ENCODE measurements at regions not wholly inside any gene's neighbourhood (a gene's known extent, or its start where the extent isn't known, plus 50 kb on each side); places are given as distances from the start of the nearest gene placed in this dataset.

DNA sequence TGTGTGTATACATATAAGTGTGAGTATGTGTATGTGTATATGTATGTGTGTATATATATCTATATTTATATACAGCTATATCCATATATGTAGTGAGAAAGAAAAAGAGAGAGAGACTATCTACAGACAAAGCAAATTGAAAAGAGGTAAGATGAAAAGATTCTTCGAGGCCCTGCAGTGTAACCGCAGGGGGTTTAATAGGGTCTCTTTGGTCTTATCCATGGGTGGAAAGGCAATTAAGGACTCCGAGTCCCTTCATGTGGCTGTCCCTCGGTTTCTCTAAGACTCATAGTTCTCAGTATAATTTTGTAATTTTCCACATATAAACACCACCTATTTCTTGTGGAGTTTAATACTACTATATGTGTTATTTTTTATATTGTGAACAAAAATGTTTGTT is 50.6 kb upstream of the JAZF1 start:
- DNase-seq, result no peak
- TF ChIP-seq, protein P1, sequence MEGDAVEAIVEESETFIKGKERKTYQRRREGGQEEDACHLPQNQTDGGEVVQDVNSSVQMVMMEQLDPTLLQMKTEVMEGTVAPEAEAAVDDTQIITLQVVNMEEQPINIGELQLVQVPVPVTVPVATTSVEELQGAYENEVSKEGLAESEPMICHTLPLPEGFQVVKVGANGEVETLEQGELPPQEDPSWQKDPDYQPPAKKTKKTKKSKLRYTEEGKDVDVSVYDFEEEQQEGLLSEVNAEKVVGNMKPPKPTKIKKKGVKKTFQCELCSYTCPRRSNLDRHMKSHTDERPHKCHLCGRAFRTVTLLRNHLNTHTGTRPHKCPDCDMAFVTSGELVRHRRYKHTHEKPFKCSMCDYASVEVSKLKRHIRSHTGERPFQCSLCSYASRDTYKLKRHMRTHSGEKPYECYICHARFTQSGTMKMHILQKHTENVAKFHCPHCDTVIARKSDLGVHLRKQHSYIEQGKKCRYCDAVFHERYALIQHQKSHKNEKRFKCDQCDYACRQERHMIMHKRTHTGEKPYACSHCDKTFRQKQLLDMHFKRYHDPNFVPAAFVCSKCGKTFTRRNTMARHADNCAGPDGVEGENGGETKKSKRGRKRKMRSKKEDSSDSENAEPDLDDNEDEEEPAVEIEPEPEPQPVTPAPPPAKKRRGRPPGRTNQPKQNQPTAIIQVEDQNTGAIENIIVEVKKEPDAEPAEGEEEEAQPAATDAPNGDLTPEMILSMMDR (IDR thresholded peaks at IDR 0.05; ENCODE audit: low read depth, low read length), result no peak
- Histone ChIP-seq H3K36me3 (no peaks in the 10 kb centered on the region), H3K4me3 (ENCODE audit: low read depth, low read length) (no peak overlapping the region), H3K27me3 (no peaks in the 10 kb centered on the region), H3K4me1 (peaks cover 3% of the 10 kb centered on the region; the same call in 1 of the 2 replicates), H3K9me3 (no peaks in the 10 kb centered on the region)

DNA sequence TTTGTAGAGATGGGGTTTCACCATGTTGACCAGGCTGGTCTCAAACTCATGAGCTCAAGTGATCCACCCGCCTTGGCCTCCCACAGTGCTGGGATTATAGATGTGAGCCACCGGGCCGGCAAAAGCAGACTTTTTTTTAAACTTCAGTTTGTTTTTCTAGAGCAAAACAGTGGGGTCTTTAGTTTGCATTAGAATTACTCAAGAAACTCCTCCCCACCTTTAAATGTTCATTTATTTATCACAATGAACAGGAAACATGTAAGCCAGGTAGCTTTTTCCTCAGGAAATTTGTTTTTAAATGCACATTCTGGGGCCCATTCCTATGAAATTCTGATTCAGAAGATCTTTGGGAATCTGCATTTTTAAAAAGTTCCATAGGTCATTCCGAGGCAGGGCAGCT is 56.0 kb upstream of the JAZF1 start:
- H3K36me3 ChIP-seq, result no peaks in the 10 kb centered on the region
- no peak overlapping the region for H3K4me3 ChIP-seq (ENCODE audit: low read depth, low read length)
- H3K9me3 ChIP-seq, result no peaks in the 10 kb centered on the region
- TF ChIP-seq, protein P1 (IDR thresholded peaks at IDR 0.05; ENCODE audit: low read depth, low read length), result no peak
- peaks cover 3% of the 10 kb centered on the region; the same call in 1 of the 2 replicates for H3K4me1 ChIP-seq
- H3K27me3 ChIP-seq, result no peaks in the 10 kb centered on the region
- no peak for DNase-seq

DNA sequence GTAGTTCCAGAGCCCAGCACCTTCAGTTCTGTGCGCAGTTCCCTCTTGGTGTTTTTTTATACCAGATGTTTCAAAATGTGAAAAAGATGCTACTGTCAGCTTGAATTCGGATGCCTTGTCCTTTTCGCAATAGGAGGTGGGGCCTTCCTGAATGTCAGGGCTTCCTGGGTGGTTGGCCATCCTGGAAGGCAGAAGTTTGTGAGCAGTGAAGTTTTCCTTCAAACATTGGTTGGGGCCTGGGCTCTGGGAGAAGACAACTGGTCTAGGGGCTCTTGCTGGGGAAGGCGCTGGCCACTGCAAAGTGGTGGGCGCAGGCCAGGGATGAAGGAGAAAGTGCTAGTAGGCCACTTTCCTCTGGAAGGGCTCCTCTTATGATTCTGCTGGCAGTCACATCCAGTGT is 56.8 kb upstream of the JAZF1 start:
- TF ChIP-seq, protein P1 (IDR thresholded peaks at IDR 0.05; ENCODE audit: low read depth, low read length), result no peak
- H3K9me3 ChIP-seq, result no peaks in the 10 kb centered on the region
- H3K27me3 ChIP-seq, result no peaks in the 10 kb centered on the region
- H3K36me3 ChIP-seq, result no peaks in the 10 kb centered on the region
- no peak for DNase-seq
- no peaks in the 10 kb centered on the region for H3K4me1 ChIP-seq
- no peak overlapping the region for H3K4me3 ChIP-seq (ENCODE audit: low read depth, low read length)

DNA sequence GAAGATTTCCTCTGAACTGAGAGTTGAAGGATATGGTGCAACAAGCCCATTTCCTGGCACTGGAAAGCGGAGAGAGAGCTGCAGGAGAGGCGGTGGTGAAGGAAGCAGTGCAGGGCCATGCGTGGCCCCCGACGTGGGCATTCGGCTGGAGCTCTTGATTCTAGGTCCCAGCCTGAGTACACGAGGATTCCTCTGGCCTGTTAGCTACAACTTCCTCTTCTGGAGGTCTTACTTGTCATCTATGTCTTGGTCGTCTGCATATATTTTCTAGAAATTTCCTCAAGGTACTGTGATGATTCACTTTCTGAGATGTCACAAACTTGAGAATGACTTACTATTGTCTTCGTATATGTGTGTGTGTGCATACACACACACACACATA is 59.2 kb upstream of the JAZF1 start:
- TF ChIP-seq, protein P1 (IDR thresholded peaks at IDR 0.05; ENCODE audit: low read depth, low read length), result no peak
- H3K36me3 ChIP-seq, result no peaks in the 10 kb centered on the region
- no peaks in the 10 kb centered on the region; the same call in 1 of the 2 replicates for H3K9me3 ChIP-seq
- no peaks in the 10 kb centered on the region for H3K27me3 ChIP-seq
- DNase-seq, result no peak
- H3K4me3 ChIP-seq (ENCODE audit: low read depth, low read length), result no peak overlapping the region
- H3K4me1 ChIP-seq, result no peaks in the 10 kb centered on the region

DNA sequence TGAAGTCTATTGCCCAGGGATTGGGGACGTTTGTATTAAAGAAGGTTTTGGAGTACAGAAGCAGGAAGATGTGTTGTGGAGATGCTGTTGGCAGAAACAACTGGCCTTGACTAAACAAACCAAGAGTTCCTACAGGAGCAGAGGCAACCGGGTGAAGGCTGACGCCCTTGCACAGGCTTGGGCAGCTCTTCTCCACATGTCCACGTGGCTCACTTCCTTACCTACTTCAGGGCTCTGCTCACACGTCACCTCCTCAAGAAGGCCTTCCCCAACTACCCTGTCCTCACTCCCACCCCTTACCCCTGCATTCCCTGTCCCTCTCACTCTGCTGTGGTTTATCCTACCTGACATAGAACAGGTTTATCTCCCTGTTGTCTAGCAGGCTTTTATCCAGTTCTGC is 59.9 kb upstream of the JAZF1 start:
- no peak for DNase-seq
- H3K36me3 ChIP-seq, result no peaks in the 10 kb centered on the region
- H3K27me3 ChIP-seq, result no peaks in the 10 kb centered on the region
- H3K4me1 ChIP-seq, result no peaks in the 10 kb centered on the region
- no peak overlapping the region for H3K4me3 ChIP-seq (ENCODE audit: low read depth, low read length)
- H3K9me3 ChIP-seq, result no peaks in the 10 kb centered on the region; the same call in 1 of the 2 replicates
- TF ChIP-seq, protein P1 (IDR thresholded peaks at IDR 0.05; ENCODE audit: low read depth, low read length), result no peak

DNA sequence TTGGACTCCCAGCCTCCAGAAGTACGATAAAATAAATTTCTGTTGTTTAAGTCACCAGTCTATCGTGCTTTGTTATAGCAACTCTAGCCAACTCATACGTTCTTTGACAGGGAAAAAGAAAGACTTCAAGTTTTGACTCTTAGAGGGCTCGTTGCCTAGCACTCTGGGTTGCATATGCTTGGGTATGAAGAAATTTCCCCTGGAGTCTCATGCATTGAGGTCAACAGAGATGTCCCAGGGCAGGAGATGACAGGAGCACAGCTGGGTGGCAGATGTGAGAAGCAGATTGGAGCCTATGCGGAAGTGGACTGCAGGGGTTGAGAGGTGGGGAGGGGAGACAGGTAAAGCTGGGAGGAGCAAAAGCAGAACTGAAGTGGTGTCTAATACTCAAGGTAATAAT is 63.3 kb upstream of the JAZF1 start:
- no peak for DNase-seq
- Histone ChIP-seq H3K4me3 (ENCODE audit: low read depth, low read length) (no peak overlapping the region), H3K36me3 (no peaks in the 10 kb centered on the region), H3K4me1 (no peaks in the 10 kb centered on the region), H3K9me3 (no peaks in the 10 kb centered on the region; the same call in 1 of the 2 replicates), H3K27me3 (no peaks in the 10 kb centered on the region)
- TF ChIP-seq, protein P1 (IDR thresholded peaks at IDR 0.05; ENCODE audit: low read depth, low read length), result no peak
